Panc1 (cell line): ENCODE measurements at regions not wholly inside any gene's neighbourhood (a gene's known extent, or its start where the extent isn't known, plus 50 kb on each side); places are given as distances from the start of the nearest gene placed in this dataset.

Experiments
- POLR2AphosphoS5 ChIP-seq: IDR thresholded peaks from 2 replicates; pipeline ENCODE4 v1.6.1; 2012; ENCODE audit warnings: mild to moderate bottlenecking, low read depth, low read length, moderate library complexity
- SIN3A ChIP-seq: IDR thresholded peaks from 2 replicates; pipeline ENCODE4 v1.6.1; 2012; ENCODE audit warnings: low read depth, mild to moderate bottlenecking, low read length, moderate library complexity, borderline replicate concordance; ENCODE audit not compliant: insufficient read depth
- TCF7L2 ChIP-seq: IDR thresholded peaks from 2 replicates; pipeline ENCODE4 v1.6.1; 2011; ENCODE audit warnings: mild to moderate bottlenecking, low read depth, low read length, inconsistent platforms
- TF ChIP-seq, protein P1 (sequence below): fragments of 450-650 bp; IDR thresholded peaks from 2 replicates; pipeline ENCODE4 v1.5.1; 2017; ENCODE audit warnings: mild to moderate bottlenecking
- TF ChIP-seq, protein P2 (sequence below), 2 experiments: IDR thresholded peaks; 2 replicates each; pipeline ENCODE4 v1.6.1; 2011 to 2012; ENCODE audit warnings: low read depth in 2 of 2, control low read depth in 1 of 2, low read length in 1 of 2, mild to moderate bottlenecking in 1 of 2, moderate library complexity in 1 of 2; ENCODE audit not compliant: insufficient read depth in 1 of 2

DNA sequence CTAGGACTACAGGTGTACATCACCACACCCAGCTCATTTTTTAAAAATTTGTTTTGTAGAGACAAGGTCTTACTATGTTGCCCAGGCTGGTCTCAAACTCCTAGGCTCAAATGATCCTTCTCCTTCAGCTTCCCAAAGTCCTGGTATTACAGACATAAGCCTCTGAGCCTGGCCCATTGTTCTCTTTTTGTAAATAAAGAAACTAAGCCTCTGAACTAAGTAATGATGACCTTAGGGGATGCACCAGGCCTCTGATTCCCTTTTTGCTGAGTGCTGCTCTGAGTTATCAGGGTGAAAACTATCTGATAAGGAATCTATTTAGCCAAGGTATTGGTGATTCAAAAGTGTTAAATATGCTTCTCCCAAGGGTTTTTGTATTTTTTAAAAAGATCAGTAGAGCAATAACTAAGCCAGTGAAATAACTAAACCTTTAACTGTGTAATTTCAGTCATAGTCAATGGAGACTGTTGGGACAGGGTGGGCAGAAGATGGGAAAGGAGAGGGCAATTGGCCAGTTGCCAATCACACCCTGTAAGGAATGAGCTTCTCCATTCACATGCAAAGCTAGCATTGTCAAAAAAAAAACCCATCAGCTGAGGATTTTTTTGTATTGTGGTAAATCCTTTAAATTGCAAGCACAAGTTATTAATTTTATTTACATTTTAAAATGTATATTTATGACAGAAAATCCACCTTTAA lies 194.8 kb upstream of the PFN2 start:
- TF ChIP-seq, protein P1, sequence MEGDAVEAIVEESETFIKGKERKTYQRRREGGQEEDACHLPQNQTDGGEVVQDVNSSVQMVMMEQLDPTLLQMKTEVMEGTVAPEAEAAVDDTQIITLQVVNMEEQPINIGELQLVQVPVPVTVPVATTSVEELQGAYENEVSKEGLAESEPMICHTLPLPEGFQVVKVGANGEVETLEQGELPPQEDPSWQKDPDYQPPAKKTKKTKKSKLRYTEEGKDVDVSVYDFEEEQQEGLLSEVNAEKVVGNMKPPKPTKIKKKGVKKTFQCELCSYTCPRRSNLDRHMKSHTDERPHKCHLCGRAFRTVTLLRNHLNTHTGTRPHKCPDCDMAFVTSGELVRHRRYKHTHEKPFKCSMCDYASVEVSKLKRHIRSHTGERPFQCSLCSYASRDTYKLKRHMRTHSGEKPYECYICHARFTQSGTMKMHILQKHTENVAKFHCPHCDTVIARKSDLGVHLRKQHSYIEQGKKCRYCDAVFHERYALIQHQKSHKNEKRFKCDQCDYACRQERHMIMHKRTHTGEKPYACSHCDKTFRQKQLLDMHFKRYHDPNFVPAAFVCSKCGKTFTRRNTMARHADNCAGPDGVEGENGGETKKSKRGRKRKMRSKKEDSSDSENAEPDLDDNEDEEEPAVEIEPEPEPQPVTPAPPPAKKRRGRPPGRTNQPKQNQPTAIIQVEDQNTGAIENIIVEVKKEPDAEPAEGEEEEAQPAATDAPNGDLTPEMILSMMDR = no peak
- TF ChIP-seq TCF7L2 = no peak
- TF ChIP-seq SIN3A = no peak
- no peak for TF ChIP-seq POLR2AphosphoS5
- TF ChIP-seq, protein P2, sequence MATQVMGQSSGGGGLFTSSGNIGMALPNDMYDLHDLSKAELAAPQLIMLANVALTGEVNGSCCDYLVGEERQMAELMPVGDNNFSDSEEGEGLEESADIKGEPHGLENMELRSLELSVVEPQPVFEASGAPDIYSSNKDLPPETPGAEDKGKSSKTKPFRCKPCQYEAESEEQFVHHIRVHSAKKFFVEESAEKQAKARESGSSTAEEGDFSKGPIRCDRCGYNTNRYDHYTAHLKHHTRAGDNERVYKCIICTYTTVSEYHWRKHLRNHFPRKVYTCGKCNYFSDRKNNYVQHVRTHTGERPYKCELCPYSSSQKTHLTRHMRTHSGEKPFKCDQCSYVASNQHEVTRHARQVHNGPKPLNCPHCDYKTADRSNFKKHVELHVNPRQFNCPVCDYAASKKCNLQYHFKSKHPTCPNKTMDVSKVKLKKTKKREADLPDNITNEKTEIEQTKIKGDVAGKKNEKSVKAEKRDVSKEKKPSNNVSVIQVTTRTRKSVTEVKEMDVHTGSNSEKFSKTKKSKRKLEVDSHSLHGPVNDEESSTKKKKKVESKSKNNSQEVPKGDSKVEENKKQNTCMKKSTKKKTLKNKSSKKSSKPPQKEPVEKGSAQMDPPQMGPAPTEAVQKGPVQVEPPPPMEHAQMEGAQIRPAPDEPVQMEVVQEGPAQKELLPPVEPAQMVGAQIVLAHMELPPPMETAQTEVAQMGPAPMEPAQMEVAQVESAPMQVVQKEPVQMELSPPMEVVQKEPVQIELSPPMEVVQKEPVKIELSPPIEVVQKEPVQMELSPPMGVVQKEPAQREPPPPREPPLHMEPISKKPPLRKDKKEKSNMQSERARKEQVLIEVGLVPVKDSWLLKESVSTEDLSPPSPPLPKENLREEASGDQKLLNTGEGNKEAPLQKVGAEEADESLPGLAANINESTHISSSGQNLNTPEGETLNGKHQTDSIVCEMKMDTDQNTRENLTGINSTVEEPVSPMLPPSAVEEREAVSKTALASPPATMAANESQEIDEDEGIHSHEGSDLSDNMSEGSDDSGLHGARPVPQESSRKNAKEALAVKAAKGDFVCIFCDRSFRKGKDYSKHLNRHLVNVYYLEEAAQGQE (IDR thresholded peaks at IDR 0.05; ENCODE audit: insufficient read depth in 1 of 2, low read depth in 2 of 2, low read length in 1 of 2) = no peak
